ENCODE measurements at regions not wholly inside any gene's neighbourhood (a gene's known extent, or its start where the extent isn't known, plus 50 kb on each side); places are given as distances from the start of the nearest gene placed in this dataset.

DNA sequence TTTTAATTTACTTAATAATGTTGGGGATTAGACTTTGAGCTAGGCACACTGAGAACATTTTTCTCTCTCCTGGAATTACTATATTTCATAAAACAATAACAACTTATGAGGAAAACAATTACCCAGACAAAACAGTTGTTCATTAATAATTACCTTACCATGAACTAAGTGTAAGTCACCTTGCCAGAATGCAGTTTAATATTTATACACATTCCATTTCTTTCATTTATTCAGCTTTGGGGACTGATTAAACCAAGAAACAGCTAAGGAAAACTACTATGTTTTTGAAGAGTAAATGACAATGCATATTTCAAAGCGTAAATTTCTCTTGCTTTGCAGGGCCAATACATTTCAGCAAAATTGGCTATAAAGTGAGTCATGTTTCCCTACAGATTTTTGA, 616.2 kb downstream of the PRELID2 start:
- no peak for TF ChIP-seq EZH2 (IDR thresholded peaks at IDR 0.05; ENCODE audit: low read length)
- TF ChIP-seq, protein P1, sequence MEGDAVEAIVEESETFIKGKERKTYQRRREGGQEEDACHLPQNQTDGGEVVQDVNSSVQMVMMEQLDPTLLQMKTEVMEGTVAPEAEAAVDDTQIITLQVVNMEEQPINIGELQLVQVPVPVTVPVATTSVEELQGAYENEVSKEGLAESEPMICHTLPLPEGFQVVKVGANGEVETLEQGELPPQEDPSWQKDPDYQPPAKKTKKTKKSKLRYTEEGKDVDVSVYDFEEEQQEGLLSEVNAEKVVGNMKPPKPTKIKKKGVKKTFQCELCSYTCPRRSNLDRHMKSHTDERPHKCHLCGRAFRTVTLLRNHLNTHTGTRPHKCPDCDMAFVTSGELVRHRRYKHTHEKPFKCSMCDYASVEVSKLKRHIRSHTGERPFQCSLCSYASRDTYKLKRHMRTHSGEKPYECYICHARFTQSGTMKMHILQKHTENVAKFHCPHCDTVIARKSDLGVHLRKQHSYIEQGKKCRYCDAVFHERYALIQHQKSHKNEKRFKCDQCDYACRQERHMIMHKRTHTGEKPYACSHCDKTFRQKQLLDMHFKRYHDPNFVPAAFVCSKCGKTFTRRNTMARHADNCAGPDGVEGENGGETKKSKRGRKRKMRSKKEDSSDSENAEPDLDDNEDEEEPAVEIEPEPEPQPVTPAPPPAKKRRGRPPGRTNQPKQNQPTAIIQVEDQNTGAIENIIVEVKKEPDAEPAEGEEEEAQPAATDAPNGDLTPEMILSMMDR (optimal IDR thresholded peaks at IDR 0.05 in 1 of 3, IDR thresholded peaks at IDR 0.05 in 1 of 3, conservative IDR thresholded peaks at IDR 0.05 in 1 of 3; ENCODE audit: extremely low read depth in 1 of 3, insufficient read depth in 2 of 3, low read length in 3 of 3) = no peak

Measured in keratinocyte (primary cell).